Nephron (organoid): ENCODE measurements at regions not wholly inside any gene's neighbourhood (a gene's known extent, or its start where the extent isn't known, plus 50 kb on each side); places are given as distances from the start of the nearest gene placed in this dataset.

Experiments used
- H3K27ac Mint-ChIP-seq, 3 experiments: 2 replicates each; pipeline ENCODE4 v1.8.0; 2020; ENCODE audit warnings: mixed read lengths in 3 of 3, mild to moderate bottlenecking in 2 of 3, moderate library complexity in 1 of 3
- H3K27me3 Mint-ChIP-seq: 2 replicates; pipeline ENCODE4 v1.8.0; 2021; ENCODE audit warnings: low read depth, mild to moderate bottlenecking, moderate library complexity, mixed read lengths
- H3K36me3 Mint-ChIP-seq: 2 replicates; pipeline ENCODE4 v1.8.0; 2020; ENCODE audit warnings: low read depth, mixed read lengths
- H3K4me1 Mint-ChIP-seq: 2 replicates; pipeline ENCODE4 v1.8.0; 2020; ENCODE audit warnings: mixed read lengths
- H3K4me3 Mint-ChIP-seq, 3 experiments: 2 replicates each; pipeline ENCODE4 v1.8.0; 2020; ENCODE audit warnings: mild to moderate bottlenecking in 3 of 3, mixed read lengths in 3 of 3, moderate library complexity in 2 of 3
- H3K9me3 Mint-ChIP-seq: 2 replicates; pipeline ENCODE4 v1.8.0; 2020; ENCODE audit warnings: mixed read lengths
- CTCF ChIP-seq, 3 experiments: fragments of 200-600 bp; sonication (generic); IDR thresholded peaks; one replicate each; pipeline ENCODE4 v1.5.0; 2021; ENCODE audit warnings: antibody characterized with exemption in 3 of 3; ENCODE audit not compliant: unreplicated experiment in 3 of 3

GRCh38 chr14:22508662-22509035 lies 80.4 kb downstream of the DAD1 start:
- TF ChIP-seq CTCF (IDR thresholded peaks at IDR 0.05; ENCODE audit: unreplicated experiment in 3 of 3) = no peak
- H3K27me3 Mint-ChIP-seq = peaks cover 7% of the 10 kb centered on the region
- peak overlapping the region; percentile 85 to 99 (median 87) for H3K27ac Mint-ChIP-seq
- peak overlapping the region; percentile 22 to 71 (median 57) for H3K4me3 Mint-ChIP-seq
- no peaks in the 10 kb centered on the region for H3K9me3 Mint-ChIP-seq
- H3K36me3 Mint-ChIP-seq = no peaks in the 10 kb centered on the region
- H3K4me1 Mint-ChIP-seq = peaks cover 50% of the 10 kb centered on the region

GRCh38 chr14:22508150-22508457 lies 80.9 kb downstream of the DAD1 start:
- H3K4me3 Mint-ChIP-seq = peak overlapping the region; percentile 22 to 71 (median 57)
- H3K27ac Mint-ChIP-seq = peak overlapping the region; percentile 85 to 99 (median 87)
- no peaks in the 10 kb centered on the region for H3K9me3 Mint-ChIP-seq
- no peaks in the 10 kb centered on the region for H3K36me3 Mint-ChIP-seq
- peaks cover 45% of the 10 kb centered on the region for H3K4me1 Mint-ChIP-seq
- TF ChIP-seq CTCF (IDR thresholded peaks at IDR 0.05; ENCODE audit: unreplicated experiment in 3 of 3) = no peak
- H3K27me3 Mint-ChIP-seq = peaks cover 7% of the 10 kb centered on the region

- H3K36me3 Mint-ChIP-seq = no peaks in the 10 kb centered on the region
- TF ChIP-seq CTCF (IDR thresholded peaks at IDR 0.05; ENCODE audit: unreplicated experiment in 3 of 3) = no peak
- H3K27me3 Mint-ChIP-seq = peaks cover 7% of the 10 kb centered on the region
- no peaks in the 10 kb centered on the region for H3K9me3 Mint-ChIP-seq
- H3K27ac Mint-ChIP-seq = peak overlapping the region; percentile 69 to 87 (median 82)
- peak overlapping the region; percentile 35 to 71 (median 57) for H3K4me3 Mint-ChIP-seq
- peaks cover 47% of the 10 kb centered on the region for H3K4me1 Mint-ChIP-seq
Observed at GRCh38 chr14:22506778-22507351, 82.2 kb downstream of the DAD1 start.

- Mint-ChIP-seq H3K9me3 (no peaks in the 10 kb centered on the region), H3K27me3 (peaks cover 7% of the 10 kb centered on the region), H3K4me1 (peaks cover 49% of the 10 kb centered on the region), H3K36me3 (no peaks in the 10 kb centered on the region), H3K4me3 (peak overlapping the region; percentile 57 to 71 (median 63)), H3K27ac (peak overlapping the region; percentile 69 to 87 (median 82))
- no peak for TF ChIP-seq CTCF (IDR thresholded peaks at IDR 0.05; ENCODE audit: unreplicated experiment in 3 of 3)
Observed at GRCh38 chr14:22506378-22506710, 82.7 kb downstream of the DAD1 start.

- H3K36me3 Mint-ChIP-seq = no peaks in the 10 kb centered on the region
- peaks cover 6% of the 10 kb centered on the region for H3K27me3 Mint-ChIP-seq
- peaks cover 48% of the 10 kb centered on the region for H3K4me1 Mint-ChIP-seq
- TF ChIP-seq CTCF (IDR thresholded peaks at IDR 0.05; ENCODE audit: unreplicated experiment in 3 of 3) = no peak
- peak overlapping the region; percentile 69 to 87 (median 82) for H3K27ac Mint-ChIP-seq
- H3K4me3 Mint-ChIP-seq = peak overlapping the region; percentile 57 to 71 (median 63)
- no peaks in the 10 kb centered on the region for H3K9me3 Mint-ChIP-seq
Observed at GRCh38 chr14:22505697-22506377, 83.2 kb downstream of the DAD1 start.

GRCh38 chr14:22505309-22505696 lies 83.7 kb downstream of the DAD1 start:
- no peak for TF ChIP-seq CTCF (IDR thresholded peaks at IDR 0.05; ENCODE audit: unreplicated experiment in 3 of 3)
- H3K27me3 Mint-ChIP-seq = peaks cover 4% of the 10 kb centered on the region
- H3K27ac Mint-ChIP-seq = peak overlapping the region; percentile 69 to 87 (median 82)
- H3K4me3 Mint-ChIP-seq = no peak overlapping the region
- H3K4me1 Mint-ChIP-seq = peaks cover 47% of the 10 kb centered on the region
- H3K9me3 Mint-ChIP-seq = no peaks in the 10 kb centered on the region
- H3K36me3 Mint-ChIP-seq = no peaks in the 10 kb centered on the region
